Pons (tissue), 1 donor: ENCODE measurements at regions not wholly inside any gene's neighbourhood (a gene's known extent, or its start where the extent isn't known, plus 50 kb on each side); places are given as distances from the start of the nearest gene placed in this dataset.
"Not testable (repeated sequence)": the region's sequence is repeated elsewhere in the genome, so short reads cannot be mapped to it uniquely, and the experiment has no call there.

Experiments used
- DNase-seq: peaks from one replicate; pipeline ENCODE4 v3.0.0-alpha.2; 2016; ENCODE audit warnings: low spot score

DNA sequence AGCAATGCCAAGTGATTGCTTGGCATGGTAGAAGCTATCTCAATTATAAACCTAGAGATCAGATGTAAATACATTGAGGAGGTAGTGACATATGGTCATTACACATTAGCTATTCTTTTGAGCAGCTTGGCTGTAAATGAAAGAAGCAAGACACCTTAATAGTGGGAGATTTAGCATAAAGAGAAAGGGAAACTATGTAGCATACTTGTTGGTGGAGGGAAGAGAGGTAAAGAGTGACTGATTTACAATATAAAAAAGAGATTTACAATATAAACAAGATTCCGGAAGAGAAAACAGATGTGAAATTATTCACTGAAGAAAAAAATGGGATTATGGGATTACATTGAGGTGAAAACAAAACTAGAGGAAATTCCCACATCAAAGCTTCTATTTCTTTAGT, 2009.6 kb downstream of the OLFM4 start:
- DNase-seq = no peak

DNA sequence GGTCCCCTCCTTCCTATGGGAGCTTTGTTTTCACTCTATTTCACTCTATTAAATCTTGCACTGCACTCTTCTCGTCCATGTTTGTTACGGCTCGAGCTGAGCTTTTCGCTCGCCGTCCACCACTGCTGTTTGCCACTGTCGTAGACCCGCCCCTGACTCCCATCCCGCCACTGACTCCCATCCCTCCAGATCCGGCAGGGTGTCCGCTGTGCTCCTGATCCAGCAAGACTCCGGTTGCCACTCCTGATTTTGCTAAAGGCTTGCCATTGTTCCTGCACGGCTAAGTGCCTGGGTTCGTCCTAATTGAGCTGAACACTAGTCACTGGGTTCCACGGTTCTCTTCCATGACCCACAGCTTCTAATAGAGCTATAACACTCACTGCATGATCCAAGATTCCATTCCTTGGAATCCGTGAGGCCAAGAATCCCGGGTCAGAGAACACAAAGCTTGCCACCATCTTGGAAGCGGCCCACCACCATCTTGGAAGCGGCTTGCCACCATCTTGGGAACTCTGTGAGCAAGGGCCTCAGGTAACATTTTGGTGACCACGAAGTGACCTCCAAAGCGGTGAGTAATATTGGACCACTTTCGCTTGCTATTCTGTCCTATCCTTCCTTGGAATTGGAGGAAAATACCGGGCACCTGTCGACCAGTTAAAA, 2025.4 kb downstream of the OLFM4 start:
- not testable (repeated sequence) for DNase-seq

GRCh38 chr13:55055666-55056065, 2027.1 kb downstream of the OLFM4 start:
- not testable (repeated sequence) for DNase-seq

GRCh38 chr13:55062662-55063061, 2034.0 kb downstream of the OLFM4 start:
- no peak for DNase-seq

- DNase-seq = no peak
Observed at GRCh38 chr13:55067946-55068345, 2039.3 kb downstream of the OLFM4 start.

DNA sequence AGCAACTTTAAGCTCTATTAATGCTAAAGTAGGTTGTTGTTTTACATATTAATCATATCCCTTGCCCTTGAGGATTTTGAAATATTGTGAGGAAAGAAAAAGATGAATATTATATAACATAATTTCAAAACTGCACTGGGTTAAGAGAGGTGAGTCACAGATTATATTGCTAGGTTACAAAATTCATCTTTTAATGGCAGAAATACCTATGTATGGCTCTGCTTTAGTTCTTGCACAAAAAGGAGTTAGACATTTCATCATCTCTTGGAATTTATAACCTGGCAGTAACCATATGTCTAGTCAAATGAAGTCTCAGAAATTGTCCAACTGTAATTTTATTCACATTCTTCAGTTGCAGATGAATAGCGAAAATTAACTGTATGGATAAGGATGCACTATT, 2041.1 kb downstream of the OLFM4 start:
- no peak for DNase-seq

DNA sequence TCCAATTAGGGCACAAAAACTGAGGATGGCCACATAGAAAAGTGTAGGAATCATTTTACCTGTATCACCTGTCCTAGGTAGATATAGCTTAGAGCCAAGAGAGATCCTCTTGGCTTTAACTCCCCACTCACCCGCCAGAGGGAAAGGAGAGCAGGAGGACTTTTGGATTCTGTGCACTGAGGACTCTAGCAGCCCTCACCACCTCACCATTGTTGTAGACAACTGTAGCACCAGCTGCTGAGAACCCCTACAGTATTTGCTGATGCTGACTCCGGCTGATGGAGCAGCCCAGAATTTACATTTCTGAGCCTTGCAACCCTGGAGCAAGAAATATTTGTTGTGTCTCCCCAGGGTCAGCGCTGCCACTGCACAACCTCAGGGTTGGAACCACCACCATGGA, 2044.4 kb downstream of the OLFM4 start:
- no peak for DNase-seq

- DNase-seq = no peak
Observed at GRCh38 chr13:55084630-55085029, 2056.0 kb downstream of the OLFM4 start.

DNA sequence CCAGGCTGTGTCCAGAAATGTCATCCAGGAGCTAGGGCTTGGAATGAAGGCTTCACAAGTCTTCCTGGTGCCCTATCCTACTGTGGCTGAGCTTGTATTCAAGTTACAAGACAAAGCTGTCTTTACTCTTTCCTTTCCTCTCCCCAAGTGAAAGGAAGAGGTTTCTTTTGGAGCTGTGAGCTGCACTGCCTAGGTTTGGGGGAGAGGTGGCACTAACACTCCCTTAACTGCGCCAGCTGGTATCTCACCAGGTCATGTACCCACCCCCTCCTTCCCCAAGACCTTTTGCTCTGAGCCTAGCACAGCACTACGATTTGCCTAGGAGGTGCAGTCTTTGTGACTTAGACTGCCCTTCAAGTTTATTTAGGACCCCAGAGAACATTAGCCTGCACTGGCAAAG, 2053.6 kb upstream of the PRR20A start:
- DNase-seq = no peak

DNA sequence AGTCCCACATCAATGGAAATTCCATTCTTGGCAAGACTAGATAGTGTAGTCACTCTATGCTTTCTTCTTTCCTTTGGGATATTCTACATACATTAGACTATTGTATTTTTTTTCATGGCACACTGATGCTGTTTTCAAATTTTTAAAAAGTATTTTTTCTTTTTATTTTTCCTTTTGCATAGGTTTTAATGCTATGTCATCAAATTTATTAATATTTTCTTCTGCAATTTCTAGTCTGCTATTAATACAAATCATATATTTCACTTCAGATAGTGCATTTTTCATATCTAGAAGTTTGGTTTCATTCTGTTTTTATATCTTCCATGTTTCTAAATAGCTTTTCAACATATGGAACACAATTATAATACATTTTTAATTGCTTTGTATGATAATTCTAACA, 2050.1 kb upstream of the PRR20A start:
- DNase-seq = no peak

DNA sequence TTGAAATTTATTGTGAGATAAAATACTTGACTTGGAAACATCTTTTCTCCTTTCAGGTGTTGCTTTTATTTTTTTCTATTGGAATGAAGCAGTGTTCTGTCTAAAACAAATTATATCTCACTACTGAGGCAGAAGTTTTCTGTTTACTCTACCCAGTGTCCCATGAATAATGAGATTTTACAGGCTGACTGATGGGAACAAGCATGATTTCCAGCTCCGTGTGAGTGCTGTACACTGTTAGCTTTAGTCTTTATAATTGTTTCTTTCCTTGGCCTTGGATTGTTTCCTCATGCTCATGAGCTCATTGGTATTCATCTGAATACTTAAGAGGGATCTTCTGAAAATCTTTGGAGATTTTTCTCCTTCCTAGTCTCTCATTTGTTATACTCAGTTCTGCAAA, 2049.5 kb upstream of the PRR20A start:
- no peak for DNase-seq

GRCh38 chr13:55106509-55106908, 2034.2 kb upstream of the PRR20A start:
- DNase-seq = no peak

GRCh38 chr13:55120631-55121030, 2020.1 kb upstream of the PRR20A start:
- no peak for DNase-seq

DNA sequence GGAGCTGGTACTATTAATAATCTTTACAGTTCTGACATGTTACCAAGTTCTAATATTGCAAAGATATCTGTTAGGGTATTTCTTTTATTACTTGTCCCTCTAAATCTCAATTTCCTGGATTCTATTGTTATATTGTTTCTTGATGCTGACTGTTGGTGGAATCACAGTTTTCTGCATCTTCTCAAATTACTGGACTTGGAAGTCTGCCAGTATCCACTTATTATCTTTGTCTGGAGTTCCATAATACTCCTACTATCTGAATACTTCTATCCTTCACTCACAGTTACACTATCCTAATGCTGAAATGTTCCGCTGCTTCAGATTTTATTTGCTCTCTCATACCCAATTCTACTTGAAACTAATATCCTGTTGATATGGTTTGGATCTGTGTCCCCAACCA, 1985.7 kb upstream of the PRR20A start:
- DNase-seq = no peak

- DNase-seq = no peak
Observed at GRCh38 chr13:55159765-55160164, 1981.0 kb upstream of the PRR20A start.

DNA sequence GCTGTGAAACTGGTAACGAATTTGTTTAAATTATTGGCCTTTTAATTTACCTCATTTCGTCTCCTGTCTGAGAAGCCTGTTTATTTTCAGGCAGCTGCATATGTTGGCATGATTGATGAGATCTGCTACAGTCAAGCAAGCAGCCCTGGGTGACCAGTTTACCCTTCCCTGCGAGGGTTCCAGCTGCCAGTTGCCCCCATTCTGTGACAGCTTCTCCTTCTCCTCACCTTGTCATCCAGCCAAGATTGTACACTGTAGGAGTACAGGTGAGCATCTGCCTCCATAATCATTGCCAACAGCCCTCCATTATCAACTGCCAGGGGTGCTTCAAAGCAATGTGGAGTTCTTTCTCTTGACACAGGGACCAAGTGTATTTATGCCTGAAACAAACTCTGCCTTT, 1979.9 kb upstream of the PRR20A start:
- DNase-seq = peak; percentile 21

DNA sequence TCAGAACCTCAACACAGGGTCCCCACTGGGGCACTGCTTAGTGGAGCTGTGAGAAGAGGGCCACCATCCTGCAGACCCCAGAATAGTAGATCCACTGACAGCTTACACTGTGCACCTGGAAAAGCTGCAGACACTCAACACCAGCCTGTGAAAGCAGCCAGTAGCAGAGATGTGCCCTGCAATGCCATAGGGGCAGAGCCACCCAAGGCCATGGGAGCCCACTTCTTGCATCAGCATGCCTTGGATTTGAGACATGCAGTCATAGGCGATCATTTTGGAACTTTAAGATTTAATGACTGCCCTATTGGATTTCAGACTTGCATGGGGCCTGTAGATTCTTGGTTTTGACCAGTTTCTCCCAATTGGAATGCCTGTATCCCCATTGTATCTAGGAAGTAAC, 1962.1 kb upstream of the PRR20A start:
- not testable (repeated sequence) for DNase-seq

DNA sequence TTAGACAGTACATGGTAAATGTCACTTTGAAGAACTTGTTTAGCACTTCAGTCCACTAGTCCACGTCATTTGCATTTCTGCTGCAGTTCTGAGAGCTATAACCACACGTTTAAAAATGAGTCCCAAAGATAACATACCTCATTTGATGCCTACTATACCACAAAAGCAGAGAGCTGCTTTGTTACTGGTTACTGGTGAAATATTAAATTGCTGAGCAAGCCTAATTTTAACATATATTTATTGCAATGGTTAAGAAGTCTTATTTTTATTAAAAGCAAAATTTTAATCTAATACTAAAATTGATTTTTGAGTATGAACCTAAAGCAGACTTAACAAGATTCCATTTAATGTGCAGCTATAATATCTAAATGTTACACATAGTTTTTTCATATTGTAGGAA, 1949.7 kb upstream of the PRR20A start:
- DNase-seq = no peak

GRCh38 chr13:55199134-55199533, 1941.6 kb upstream of the PRR20A start:
- peak; percentile 4 for DNase-seq

DNA sequence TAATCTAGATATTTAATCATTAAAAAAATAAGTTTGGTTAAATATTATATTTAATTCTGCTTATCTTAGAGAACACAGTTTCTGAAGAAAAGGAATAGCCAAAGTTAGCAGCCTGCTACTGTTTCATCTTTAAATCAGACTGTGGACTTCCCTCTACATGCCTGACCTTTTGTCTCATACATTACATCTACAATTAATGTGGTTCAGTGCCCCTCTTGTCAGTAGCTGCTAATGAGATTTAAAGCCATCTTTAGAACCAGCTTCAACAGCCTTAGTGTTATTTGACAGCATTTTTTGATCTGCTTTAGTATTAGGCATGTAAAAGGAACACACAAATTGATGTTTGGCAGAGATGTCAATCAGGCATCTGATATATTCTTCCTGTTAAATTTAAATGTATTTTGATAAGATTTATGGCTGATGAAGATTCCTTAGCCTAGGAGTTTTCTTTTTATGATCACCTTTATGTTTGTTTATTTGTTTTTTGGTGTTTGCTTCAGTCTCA, 1925.8 kb upstream of the PRR20A start:
- no peak for DNase-seq

DNA sequence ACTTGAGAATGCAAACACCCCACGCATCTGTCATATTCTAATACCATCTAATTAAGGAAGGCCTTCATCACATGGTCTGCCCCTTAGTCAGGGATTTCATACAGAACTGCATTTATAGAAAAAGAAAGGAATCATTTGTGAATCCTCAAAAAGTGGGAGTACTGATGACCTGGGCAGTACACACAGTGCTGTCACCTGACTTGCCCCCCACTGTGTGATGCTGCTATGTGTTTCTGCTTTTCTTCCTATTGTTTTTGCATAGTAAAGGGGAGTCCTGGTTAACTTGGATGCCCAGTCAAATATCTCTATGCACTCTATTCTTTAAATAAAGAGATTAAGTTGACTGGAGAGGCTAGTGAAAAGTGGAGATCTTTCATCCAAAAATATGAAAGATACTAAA, 1921.2 kb upstream of the PRR20A start:
- DNase-seq = no peak

- no peak for DNase-seq
Observed at GRCh38 chr13:55229906-55230569, 1910.7 kb upstream of the PRR20A start.

- no peak for DNase-seq
Observed at GRCh38 chr13:55230570-55230908, 1910.2 kb upstream of the PRR20A start.

DNA sequence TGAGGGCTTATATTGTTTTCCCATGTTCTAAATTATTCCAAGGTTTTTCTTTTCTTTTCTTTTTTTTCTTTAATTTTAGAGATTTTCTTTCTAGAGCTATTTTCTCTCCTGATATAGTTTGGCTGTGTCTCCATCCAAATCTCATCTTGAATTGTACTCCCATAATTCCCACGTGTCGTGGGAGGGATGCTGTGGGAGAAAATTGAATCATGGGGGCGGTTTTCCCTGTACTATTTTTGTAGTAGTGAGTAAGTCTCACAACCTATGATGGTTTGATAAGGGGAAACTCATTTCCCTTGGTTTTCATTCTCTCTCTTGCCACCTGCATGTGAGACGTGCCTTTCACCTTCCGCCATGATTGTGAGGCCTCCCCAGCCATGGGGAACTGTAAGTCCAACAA, 1906.4 kb upstream of the PRR20A start:
- no peak for DNase-seq
